SU-DHL-6 (cell line): ENCODE measurements at regions not wholly inside any gene's neighbourhood (a gene's known extent, or its start where the extent isn't known, plus 50 kb on each side); places are given as distances from the start of the nearest gene placed in this dataset.

Source experiments
- CTCF ChIP-seq: fragments of 200-600 bp; sonication (generic); IDR thresholded peaks from one replicate; pipeline ENCODE4 v1.5.1; 2017; ENCODE audit warnings: antibody characterized with exemption, mild to moderate bottlenecking, low read length, moderate library complexity; ENCODE audit not compliant: insufficient read depth, poor library complexity, severe bottlenecking
- EZH2phosphoT487 ChIP-seq: fragments of 200-600 bp; sonication (generic), shearing (Covaris generic); conservative IDR thresholded peaks from 2 replicates; pipeline ENCODE4 v1.6.1; 2018; ENCODE audit warnings: mild to moderate bottlenecking, antibody characterized with exemption, low read length, moderate library complexity, mixed read lengths

- TF ChIP-seq CTCF (no peak), EZH2phosphoT487 (no peak)
Observed at GRCh38 chr6:168906391-168906790, 347.3 kb downstream of the THBS2 start.
